Muscle of leg (tissue), 3 donors: ENCODE measurements at regions not wholly inside any gene's neighbourhood (a gene's known extent, or its start where the extent isn't known, plus 50 kb on each side); places are given as distances from the start of the nearest gene placed in this dataset.
A peak's percentile ranks its signal among the peaks of the same experiment; 100 is the strongest.

Source experiments
- DNase-seq: peaks from one replicate; pipeline ENCODE4 v3.0.0; 2013
- H3K27ac ChIP-seq: one replicate; pipeline ENCODE4 v1.5.1; 2013; ENCODE audit warnings: mild to moderate bottlenecking, low read length, control low read depth
- H3K27me3 ChIP-seq: one replicate; pipeline ENCODE4 v1.6.1; 2013; ENCODE audit warnings: low read length; ENCODE audit not compliant: control insufficient read depth, insufficient read depth
- H3K36me3 ChIP-seq: one replicate; pipeline ENCODE4 v1.6.1; 2013; ENCODE audit warnings: low read length; ENCODE audit not compliant: control insufficient read depth, insufficient read depth
- H3K4me1 ChIP-seq: one replicate; pipeline ENCODE4 v1.6.1; 2013; ENCODE audit warnings: low read length; ENCODE audit not compliant: control insufficient read depth, insufficient read depth
- H3K4me3 ChIP-seq: one replicate; pipeline ENCODE4 v1.5.1; 2013; ENCODE audit warnings: low read length, control low read depth
- H3K9me3 ChIP-seq: replicated peaks from 2 replicates; pipeline ENCODE4 v1.6.1; 2013; ENCODE audit warnings: low read depth, low read length; ENCODE audit not compliant: control insufficient read depth
- WGBS: methylation state at CpG from one replicate; pipeline ENCODE4 v1.1.5; 2013; ENCODE audit warnings: missing lambda C conversion rate; ENCODE audit not compliant: insufficient coverage; 5-methylcytosine and 5-hydroxymethylcytosine counted together

DNA sequence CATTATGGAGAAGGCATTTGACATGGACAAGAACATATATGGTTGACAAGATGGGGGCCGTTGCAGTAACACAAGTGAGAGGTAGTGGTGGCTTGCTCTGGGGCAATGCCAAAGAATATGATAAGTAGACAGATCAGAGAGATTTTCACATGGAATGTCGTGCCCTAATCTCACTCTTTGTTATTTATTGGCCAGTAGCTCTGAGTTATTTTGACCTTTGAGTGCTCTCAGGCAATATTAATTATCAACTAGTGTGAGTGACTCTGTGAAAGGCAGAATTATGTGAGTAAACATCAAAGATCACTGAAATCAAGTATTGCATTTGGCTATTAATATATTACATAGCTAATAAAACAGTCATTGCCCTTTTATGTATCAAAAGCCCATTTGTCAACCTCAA, 164.9 kb upstream of the ADAMTS9 start:
- H3K27ac ChIP-seq, result no peak overlapping the region
- 75% methylated on average over 1 of the region's 2 CpGs for WGBS
- DNase-seq, result no peak

DNA sequence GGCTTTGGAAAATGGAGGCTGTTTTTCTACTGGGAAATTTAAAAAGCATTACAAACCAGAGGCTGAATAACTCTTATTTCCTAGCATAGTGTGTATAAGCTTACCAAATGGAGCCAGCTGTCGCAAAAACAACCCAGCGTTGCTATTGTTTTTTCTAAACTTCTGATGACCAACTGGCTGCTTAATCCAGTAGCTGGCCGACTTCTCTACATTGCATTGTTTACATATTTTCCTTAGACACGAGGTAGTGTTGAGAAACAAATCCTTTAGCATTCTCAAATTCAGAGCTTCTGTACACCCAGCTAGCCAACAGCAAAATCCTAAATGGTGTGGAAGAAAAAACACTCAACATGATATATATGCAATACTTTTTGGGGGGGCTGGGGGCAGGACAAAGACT, 161.0 kb upstream of the ADAMTS9 start:
- Histone ChIP-seq H3K4me3 (no peak overlapping the region), H3K27me3 (no peaks in the 10 kb centered on the region), H3K4me1 (peaks cover 31% of the 10 kb centered on the region), H3K27ac (peak overlapping the region; percentile 69), H3K36me3 (no peaks in the 10 kb centered on the region), H3K9me3 (no peaks in the 10 kb centered on the region)
- WGBS, result 28% methylated on average over 2 of the region's 4 CpGs
- DNase-seq, result peak; percentile 95

More for the DNA sequence above, 164.9 kb upstream of the ADAMTS9 start:
- Histone ChIP-seq H3K4me1 (peaks cover 23% of the 10 kb centered on the region), H3K27me3 (no peaks in the 10 kb centered on the region), H3K36me3 (no peaks in the 10 kb centered on the region), H3K4me3 (no peak overlapping the region), H3K9me3 (no peaks in the 10 kb centered on the region)

DNA sequence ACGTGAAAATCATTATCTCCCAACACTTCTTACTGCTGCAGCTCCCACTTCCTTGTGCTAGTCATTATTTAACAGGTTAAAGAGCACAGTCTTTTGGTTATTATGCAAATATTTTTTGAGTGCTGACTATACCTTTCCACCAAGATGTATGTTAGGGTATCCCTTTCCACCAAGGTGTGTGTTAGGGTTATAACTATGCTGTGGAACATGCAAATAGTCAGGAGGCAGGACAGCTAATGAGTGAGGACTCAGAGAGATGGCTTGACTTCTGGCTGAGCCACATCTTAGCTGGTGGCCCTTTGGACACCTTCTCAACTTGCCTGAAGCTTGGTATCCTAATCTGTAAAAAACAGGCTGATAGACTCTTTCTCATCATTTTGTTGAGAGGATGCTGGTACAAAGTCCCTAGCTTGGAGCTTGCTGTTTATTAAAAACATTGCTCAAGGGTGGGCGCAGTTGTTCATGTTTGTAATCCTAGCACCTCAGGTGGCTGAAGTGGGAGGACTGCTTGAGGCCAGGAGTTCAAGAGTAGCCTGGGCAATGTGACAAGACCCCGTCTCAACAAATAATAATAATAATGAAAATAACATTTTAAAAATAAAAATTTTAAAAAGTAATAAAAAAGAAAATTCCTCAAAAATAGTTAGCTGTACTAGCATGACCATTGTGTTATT, 160.5 kb upstream of the ADAMTS9 start:
- WGBS, result no CpG with 5 or more reads among the region's 3 CpGs
- no peaks in the 10 kb centered on the region for H3K9me3 ChIP-seq
- peaks cover 31% of the 10 kb centered on the region for H3K4me1 ChIP-seq
- no peaks in the 10 kb centered on the region for H3K27me3 ChIP-seq
- no peaks in the 10 kb centered on the region for H3K36me3 ChIP-seq
- H3K27ac ChIP-seq, result peak overlapping the region; percentile 69
- peak; percentile 56 for DNase-seq
- no peak overlapping the region for H3K4me3 ChIP-seq

DNA sequence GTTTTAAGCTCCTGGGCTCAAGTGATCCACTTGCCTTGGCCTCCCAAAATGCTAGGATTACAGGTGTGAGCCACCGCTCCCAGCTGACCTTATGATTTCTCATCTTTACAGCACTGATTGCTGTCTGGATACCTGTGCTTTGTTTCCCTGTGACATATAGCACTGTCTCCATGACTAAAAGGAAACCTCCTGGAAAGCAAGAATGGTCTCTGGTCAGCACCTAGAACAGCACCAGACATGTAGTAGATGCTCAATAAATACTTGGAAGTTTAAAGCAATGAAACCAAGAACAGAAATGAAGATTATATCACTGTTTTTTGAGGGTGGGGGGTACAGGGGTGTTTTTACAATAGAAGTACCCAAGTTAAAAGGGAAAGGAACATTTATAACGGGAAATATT, 156.8 kb upstream of the ADAMTS9 start:
- Histone ChIP-seq H3K9me3 (no peaks in the 10 kb centered on the region), H3K4me3 (no peak overlapping the region), H3K36me3 (no peaks in the 10 kb centered on the region), H3K27me3 (no peaks in the 10 kb centered on the region), H3K4me1 (peaks cover 23% of the 10 kb centered on the region), H3K27ac (no peak overlapping the region)
- DNase-seq, result no peak
- 100% methylated on average over 1 of the region's 2 CpGs for WGBS

DNA sequence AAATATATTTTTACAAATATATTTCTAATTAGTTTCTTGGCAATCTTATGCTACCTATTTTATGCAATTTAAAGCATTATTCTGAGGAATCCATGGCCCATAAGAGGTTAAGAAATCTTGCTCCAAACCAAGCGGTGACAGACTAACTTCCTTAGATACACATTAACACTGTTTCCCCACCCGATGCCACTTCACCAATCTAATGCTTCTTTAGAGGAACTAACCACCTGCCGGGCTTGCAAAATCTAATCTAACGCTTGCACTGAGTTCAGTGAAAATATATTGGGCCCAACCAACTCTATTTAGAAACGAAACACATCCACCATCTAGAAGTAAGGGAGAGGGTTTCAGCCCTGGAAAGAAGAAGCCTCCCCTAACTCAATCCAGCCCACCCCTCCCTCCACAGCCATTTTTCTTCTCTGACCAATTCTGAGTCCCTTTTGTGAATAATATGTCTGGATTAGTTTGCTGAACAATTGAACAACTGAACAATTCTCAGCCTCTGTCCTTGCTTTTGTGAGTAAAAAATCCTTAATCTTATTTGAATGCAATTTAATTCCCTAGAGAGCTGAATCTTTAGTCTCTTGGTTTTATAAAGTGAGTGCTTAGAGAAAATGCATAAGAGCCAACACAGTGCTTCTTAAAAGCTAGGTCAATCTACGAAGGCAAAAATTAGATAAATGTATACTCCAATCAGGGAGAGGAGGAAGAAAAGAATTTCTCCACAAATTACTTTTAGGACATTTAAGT, 150.4 kb upstream of the ADAMTS9 start:
- Histone ChIP-seq H3K27ac (no peak overlapping the region), H3K36me3 (no peaks in the 10 kb centered on the region), H3K9me3 (no peaks in the 10 kb centered on the region), H3K4me3 (no peak overlapping the region), H3K4me1 (no peaks in the 10 kb centered on the region), H3K27me3 (no peaks in the 10 kb centered on the region)
- no peak for DNase-seq
- WGBS, result no CpG with 5 or more reads among the region's 6 CpGs

DNA sequence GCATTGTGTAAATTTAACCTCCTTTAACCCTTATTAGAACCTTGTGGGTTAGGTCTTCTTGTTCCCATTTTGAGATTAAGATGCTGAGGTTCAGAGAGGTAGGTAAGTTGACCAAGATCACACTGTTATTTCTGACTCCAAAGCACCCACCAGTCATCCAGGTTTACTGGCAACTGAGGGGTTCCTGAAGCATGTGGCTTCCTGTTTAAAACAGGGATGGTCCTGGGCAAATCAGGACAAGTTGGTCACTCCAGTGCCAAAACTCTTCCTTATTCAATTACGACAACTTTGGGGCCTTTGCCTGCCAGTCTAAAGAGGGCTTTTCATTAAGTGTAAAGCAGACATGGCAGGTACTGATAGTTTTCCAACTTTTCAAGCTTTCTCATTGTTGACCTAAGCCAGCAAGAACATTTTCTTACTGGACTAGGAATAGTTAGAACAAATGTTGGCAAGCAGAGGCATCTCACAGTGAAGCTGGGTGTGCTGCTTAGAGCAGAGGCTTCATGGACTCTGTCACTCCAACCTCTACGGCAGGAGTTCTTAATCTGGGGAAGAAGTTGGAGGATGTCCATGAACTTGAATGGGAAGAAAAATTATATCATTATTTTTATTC, 149.4 kb upstream of the ADAMTS9 start:
- H3K36me3 ChIP-seq, result no peaks in the 10 kb centered on the region
- no CpG with 5 or more reads among the region's 2 CpGs for WGBS
- no peak for DNase-seq
- no peaks in the 10 kb centered on the region for H3K4me1 ChIP-seq
- no peak overlapping the region for H3K4me3 ChIP-seq
- H3K27me3 ChIP-seq, result no peaks in the 10 kb centered on the region
- H3K27ac ChIP-seq, result no peak overlapping the region
- H3K9me3 ChIP-seq, result no peaks in the 10 kb centered on the region

DNA sequence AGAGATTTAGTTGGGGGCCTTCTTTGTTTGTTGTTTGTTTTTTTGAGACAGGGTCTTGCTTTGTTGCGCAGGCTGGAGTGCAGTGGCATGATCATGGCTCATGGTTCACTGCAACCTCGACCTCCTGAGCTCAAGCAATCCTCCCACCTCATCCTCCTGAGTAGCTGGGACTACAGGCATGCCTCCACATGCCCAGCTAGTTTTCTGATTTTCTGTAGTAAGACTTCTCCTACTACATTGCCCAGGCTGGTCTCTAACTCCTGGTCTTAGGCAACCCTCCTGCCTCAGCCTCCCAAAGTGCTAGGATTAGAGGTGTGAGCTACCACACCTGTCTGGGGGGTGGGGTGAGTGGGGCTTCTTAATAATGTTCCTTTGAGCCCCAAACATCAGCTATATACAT, 148.3 kb upstream of the ADAMTS9 start:
- no peaks in the 10 kb centered on the region for H3K9me3 ChIP-seq
- H3K36me3 ChIP-seq, result no peaks in the 10 kb centered on the region
- no peaks in the 10 kb centered on the region for H3K27me3 ChIP-seq
- 95% methylated on average over 2 of the region's 2 CpGs for WGBS
- H3K27ac ChIP-seq, result no peak overlapping the region
- DNase-seq, result no peak
- no peaks in the 10 kb centered on the region for H3K4me1 ChIP-seq
- no peak overlapping the region for H3K4me3 ChIP-seq

DNA sequence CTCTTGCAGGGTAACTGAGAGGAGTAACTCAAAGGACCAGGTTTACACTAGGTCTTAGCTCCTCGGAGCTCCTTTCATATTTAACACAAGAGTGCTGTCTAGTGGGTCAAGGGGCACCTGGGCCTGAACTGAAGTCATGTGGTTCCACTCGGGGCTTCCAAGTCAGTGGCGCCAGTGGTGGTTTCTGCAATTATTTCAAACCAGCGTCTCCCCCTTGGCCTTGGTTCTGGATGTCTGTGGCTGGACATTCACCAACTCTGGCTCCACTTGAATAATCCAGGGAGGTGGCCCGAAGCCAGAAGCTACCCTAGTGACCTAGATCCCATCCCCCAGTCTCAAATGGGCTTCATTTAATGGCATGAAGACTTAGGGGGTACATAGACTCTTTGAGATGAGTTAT, 144.3 kb upstream of the ADAMTS9 start:
- Histone ChIP-seq H3K4me1 (no peaks in the 10 kb centered on the region), H3K36me3 (no peaks in the 10 kb centered on the region), H3K27ac (no peak overlapping the region), H3K9me3 (no peaks in the 10 kb centered on the region), H3K27me3 (no peaks in the 10 kb centered on the region), H3K4me3 (no peak overlapping the region)
- DNase-seq, result no peak
- WGBS, result no CpG with 5 or more reads among the region's 5 CpGs

DNA sequence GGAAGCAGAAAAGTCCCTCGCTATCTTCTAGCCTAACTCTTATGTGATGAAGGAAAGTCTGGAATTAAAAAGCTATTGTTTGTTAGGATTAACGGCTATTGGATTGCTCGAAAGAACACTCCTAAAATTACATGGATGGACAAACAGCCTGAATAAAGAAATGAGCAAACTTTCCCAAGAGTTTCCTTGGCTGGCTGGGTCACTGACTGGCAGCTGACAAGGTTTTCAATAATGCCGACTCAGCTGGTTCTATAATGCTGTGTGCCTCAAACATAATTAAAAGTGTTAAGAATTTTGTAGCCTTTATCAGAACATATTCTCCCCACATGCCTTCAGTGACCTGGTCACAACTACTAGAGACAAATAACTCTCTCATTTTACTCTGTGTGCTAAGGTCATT, 142.9 kb upstream of the ADAMTS9 start:
- Histone ChIP-seq H3K9me3 (no peaks in the 10 kb centered on the region), H3K4me1 (no peaks in the 10 kb centered on the region), H3K27ac (no peak overlapping the region), H3K36me3 (no peaks in the 10 kb centered on the region), H3K27me3 (no peaks in the 10 kb centered on the region), H3K4me3 (no peak overlapping the region)
- no CpG with 5 or more reads among the region's 4 CpGs for WGBS
- no peak for DNase-seq

DNA sequence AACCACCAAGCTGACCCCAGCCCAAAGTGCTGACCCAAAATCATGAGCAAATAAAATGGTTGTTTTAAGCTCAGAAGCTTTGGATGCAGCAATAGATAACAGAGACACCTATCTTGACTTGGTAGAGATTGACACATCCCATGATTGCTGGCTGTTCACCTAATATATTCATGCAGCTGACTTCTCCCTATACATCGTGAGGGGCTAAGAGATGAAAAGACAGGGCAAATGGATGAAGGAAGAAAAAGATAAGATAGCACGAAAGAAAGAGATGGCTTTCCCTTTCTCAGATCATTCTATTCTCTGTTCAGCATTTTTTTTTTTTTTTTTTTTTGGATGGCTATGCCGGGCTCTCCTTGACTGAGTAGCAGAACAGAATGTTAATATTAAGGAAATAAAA, 141.5 kb upstream of the ADAMTS9 start:
- no peak overlapping the region for H3K27ac ChIP-seq
- H3K9me3 ChIP-seq, result no peaks in the 10 kb centered on the region
- no CpG with 5 or more reads among the region's 3 CpGs for WGBS
- peaks cover under 1% of the 10 kb centered on the region for H3K4me1 ChIP-seq
- no peaks in the 10 kb centered on the region for H3K36me3 ChIP-seq
- DNase-seq, result no peak
- no peak overlapping the region for H3K4me3 ChIP-seq
- H3K27me3 ChIP-seq, result no peaks in the 10 kb centered on the region
